ENCODE measurements at regions not wholly inside any gene's neighbourhood (a gene's known extent, or its start where the extent isn't known, plus 50 kb on each side); places are given as distances from the start of the nearest gene placed in this dataset.
"Not testable (repeated sequence)": the region's sequence is repeated elsewhere in the genome, so short reads cannot be mapped to it uniquely, and the experiment has no call there.

GRCh38 chr17:79560527-79560926 lies 50.3 kb downstream of the RBFOX3 start:
- DNase-seq: no peak

- DNase-seq: no peak
These were observed 51.6 kb downstream of the RBFOX3 start for GRCh38 chr17:79559111-79559887.

GRCh38 chr17:79558091-79558900 lies 52.6 kb downstream of the RBFOX3 start:
- no peak for DNase-seq

GRCh38 chr17:79557276-79558090 lies 53.4 kb downstream of the RBFOX3 start:
- no peak for DNase-seq

- DNase-seq: no peak
These were observed 54.6 kb downstream of the RBFOX3 start for GRCh38 chr17:79556271-79556670.

GRCh38 chr17:79555543-79555942 lies 55.3 kb downstream of the RBFOX3 start:
- no peak for DNase-seq

- DNase-seq: not testable (repeated sequence)
These were observed 56.5 kb downstream of the RBFOX3 start for GRCh38 chr17:79554346-79554745.

- DNase-seq: no peak
These were observed 58.0 kb downstream of the RBFOX3 start for GRCh38 chr17:79552824-79553223.

- no peak for DNase-seq
These were observed 58.4 kb downstream of the RBFOX3 start for GRCh38 chr17:79552405-79552804.

GRCh38 chr17:79549141-79549915 lies 61.5 kb downstream of the RBFOX3 start:
- no peak for DNase-seq

GRCh38 chr17:79548116-79548515 lies 62.7 kb downstream of the RBFOX3 start:
- no peak for DNase-seq

GRCh38 chr17:79547586-79547985 lies 63.3 kb downstream of the RBFOX3 start:
- DNase-seq: no peak

- not testable (repeated sequence) for DNase-seq
These were observed 63.7 kb downstream of the RBFOX3 start for GRCh38 chr17:79547171-79547570.

GRCh38 chr17:79546386-79546785 lies 64.5 kb downstream of the RBFOX3 start:
- no peak for DNase-seq

GRCh38 chr17:79545251-79546005 lies 65.4 kb downstream of the RBFOX3 start:
- DNase-seq: no peak

GRCh38 chr17:79544142-79544914 lies 66.5 kb downstream of the RBFOX3 start:
- no peak for DNase-seq

- DNase-seq: no peak
These were observed 67.3 kb downstream of the RBFOX3 start for GRCh38 chr17:79543531-79543930.

GRCh38 chr17:79542718-79543117 lies 68.1 kb downstream of the RBFOX3 start:
- DNase-seq: no peak

- DNase-seq: no peak
These were observed 69.6 kb downstream of the RBFOX3 start for GRCh38 chr17:79541056-79541850.
